ENCODE measurements at regions not wholly inside any gene's neighbourhood (a gene's known extent, or its start where the extent isn't known, plus 50 kb on each side); places are given as distances from the start of the nearest gene placed in this dataset.
A peak's percentile ranks its signal among the peaks of the same experiment; 100 is the strongest.

- Histone ChIP-seq H3K36me3 (ENCODE audit: insufficient read depth, low read length) (no peaks in the 10 kb centered on the region), H3K9me3 (ENCODE audit: low read depth, low read length) (no peaks in the 10 kb centered on the region), H3K4me3 (no peak overlapping the region), H3K9ac (ENCODE audit: insufficient read length) (no peak overlapping the region), H3K27ac (no peak overlapping the region)
- TF ChIP-seq POLR2AphosphoS5 (IDR thresholded peaks at IDR 0.05; ENCODE audit: borderline replicate concordance, low read depth, low read length) (no peak), FOXP2 (optimal IDR thresholded peaks at IDR 0.05; ENCODE audit: control extremely low read depth, extremely low read length, insufficient read depth) (no peak), EZH2 (IDR thresholded peaks at IDR 0.05) (no peak)
- DNase-seq (ENCODE audit: low read depth, low spot score) = no peak
These were observed 543.0 kb upstream of the TNP1 start for GRCh38 chr2:217402761-217403383.

DNA sequence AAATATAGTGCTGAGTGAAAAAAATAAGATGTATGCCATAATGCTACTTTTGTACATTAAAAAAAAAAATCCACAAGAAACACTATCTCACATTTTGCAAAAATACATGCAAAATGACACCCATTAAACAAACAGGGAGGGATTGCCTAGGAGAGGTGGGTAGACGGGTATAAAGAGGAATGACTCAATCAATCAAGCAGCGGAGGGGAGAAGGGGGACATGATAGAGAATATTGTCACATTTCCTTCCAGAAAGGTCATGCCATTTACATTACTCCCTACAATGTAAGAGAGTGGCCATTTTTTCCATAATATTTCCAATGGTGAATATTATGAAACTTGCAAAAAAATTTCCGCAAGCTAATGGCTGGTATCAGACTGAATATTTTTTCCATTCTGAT, 542.3 kb upstream of the TNP1 start:
- H3K9ac ChIP-seq (ENCODE audit: insufficient read length) = no peak overlapping the region
- no peak for TF ChIP-seq POLR2AphosphoS5 (IDR thresholded peaks at IDR 0.05; ENCODE audit: borderline replicate concordance, low read depth, low read length)
- no peak for TF ChIP-seq FOXP2 (optimal IDR thresholded peaks at IDR 0.05; ENCODE audit: control extremely low read depth, extremely low read length, insufficient read depth)
- no peak for TF ChIP-seq EZH2 (IDR thresholded peaks at IDR 0.05)

GRCh38 chr2:217399291-217399690, 539.4 kb upstream of the TNP1 start:
- H3K27ac ChIP-seq = no peak overlapping the region
- no peaks in the 10 kb centered on the region for H3K36me3 ChIP-seq (ENCODE audit: insufficient read depth, low read length)
- no peak overlapping the region for H3K9ac ChIP-seq (ENCODE audit: insufficient read length)
- TF ChIP-seq POLR2AphosphoS5 (IDR thresholded peaks at IDR 0.05; ENCODE audit: borderline replicate concordance, low read depth, low read length) (no peak), FOXP2 (optimal IDR thresholded peaks at IDR 0.05; ENCODE audit: control extremely low read depth, extremely low read length, insufficient read depth) (no peak), EZH2 (IDR thresholded peaks at IDR 0.05) (no peak)
- DNase-seq (ENCODE audit: low read depth, low spot score) = no peak
- no peak overlapping the region for H3K4me3 ChIP-seq
- H3K9me3 ChIP-seq (ENCODE audit: low read depth, low read length) = no peaks in the 10 kb centered on the region

More for the DNA sequence above, 542.3 kb upstream of the TNP1 start:
- no peak overlapping the region for H3K27ac ChIP-seq
- DNase-seq (ENCODE audit: low read depth, low spot score) = no peak
- no peaks in the 10 kb centered on the region for H3K9me3 ChIP-seq (ENCODE audit: low read depth, low read length)
- H3K4me3 ChIP-seq = no peak overlapping the region
- H3K36me3 ChIP-seq (ENCODE audit: insufficient read depth, low read length) = no peaks in the 10 kb centered on the region

DNA sequence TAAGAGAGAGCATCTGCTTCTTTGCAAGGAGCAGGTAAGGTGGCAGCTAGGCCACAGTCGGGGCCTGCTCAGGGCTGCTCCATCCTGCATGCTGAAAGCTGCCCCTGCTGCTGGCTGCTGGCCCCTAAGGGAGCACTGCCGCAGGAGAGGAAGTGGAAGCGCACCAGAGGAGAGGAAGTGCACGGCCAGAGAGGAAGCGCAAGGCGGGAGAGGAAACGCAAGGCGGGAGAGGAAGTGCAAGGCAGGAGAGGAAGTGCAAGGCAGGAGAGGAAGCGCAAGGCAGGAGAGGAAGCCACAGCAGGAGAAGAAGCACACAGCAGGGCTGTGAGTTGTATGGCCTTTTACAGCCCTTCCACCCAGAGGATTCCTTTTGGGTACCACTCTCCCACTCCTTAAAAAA, 539.0 kb upstream of the TNP1 start:
- TF ChIP-seq POLR2AphosphoS5 (IDR thresholded peaks at IDR 0.05; ENCODE audit: borderline replicate concordance, low read depth, low read length) (no peak), EZH2 (IDR thresholded peaks at IDR 0.05) (no peak), FOXP2 (optimal IDR thresholded peaks at IDR 0.05; ENCODE audit: control extremely low read depth, extremely low read length, insufficient read depth) (no peak)
- no peak for DNase-seq (ENCODE audit: low read depth, low spot score)
- Histone ChIP-seq H3K4me3 (no peak overlapping the region), H3K9ac (ENCODE audit: insufficient read length) (no peak overlapping the region), H3K9me3 (ENCODE audit: low read depth, low read length) (no peaks in the 10 kb centered on the region), H3K36me3 (ENCODE audit: insufficient read depth, low read length) (no peaks in the 10 kb centered on the region), H3K27ac (no peak overlapping the region)

DNA sequence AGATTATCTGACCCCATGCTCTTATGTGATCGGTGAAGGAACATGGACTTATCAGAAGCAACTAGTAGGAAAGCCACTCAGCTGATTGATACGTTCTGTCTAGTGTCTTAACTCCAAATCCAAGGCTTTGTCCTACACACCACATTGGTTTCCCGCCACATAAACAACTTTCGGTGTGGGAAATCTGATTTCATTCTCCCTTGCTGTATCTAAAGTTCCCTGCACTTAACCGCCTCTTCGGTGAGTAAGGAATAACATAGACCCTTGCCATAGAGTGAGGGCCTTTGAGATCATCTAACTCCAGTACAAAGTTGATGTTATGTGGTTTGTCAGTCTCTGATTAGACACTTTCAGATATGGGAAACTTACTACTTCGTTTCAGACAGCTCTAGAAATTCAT, 538.2 kb upstream of the TNP1 start:
- H3K4me3 ChIP-seq = no peak overlapping the region
- H3K36me3 ChIP-seq (ENCODE audit: insufficient read depth, low read length) = no peaks in the 10 kb centered on the region
- H3K9ac ChIP-seq (ENCODE audit: insufficient read length) = no peak overlapping the region
- no peak for DNase-seq (ENCODE audit: low read depth, low spot score)
- H3K27ac ChIP-seq = no peak overlapping the region
- no peaks in the 10 kb centered on the region for H3K9me3 ChIP-seq (ENCODE audit: low read depth, low read length)
- no peak for TF ChIP-seq EZH2 (IDR thresholded peaks at IDR 0.05)
- TF ChIP-seq POLR2AphosphoS5 (IDR thresholded peaks at IDR 0.05; ENCODE audit: borderline replicate concordance, low read depth, low read length) = no peak
- no peak for TF ChIP-seq FOXP2 (optimal IDR thresholded peaks at IDR 0.05; ENCODE audit: control extremely low read depth, extremely low read length, insufficient read depth)

GRCh38 chr2:217396586-217396985, 536.7 kb upstream of the TNP1 start:
- no peak overlapping the region for H3K27ac ChIP-seq
- no peak overlapping the region for H3K4me3 ChIP-seq
- no peak overlapping the region for H3K9ac ChIP-seq (ENCODE audit: insufficient read length)
- no peaks in the 10 kb centered on the region for H3K9me3 ChIP-seq (ENCODE audit: low read depth, low read length)
- no peak for TF ChIP-seq EZH2 (IDR thresholded peaks at IDR 0.05)
- no peak for TF ChIP-seq POLR2AphosphoS5 (IDR thresholded peaks at IDR 0.05; ENCODE audit: borderline replicate concordance, low read depth, low read length)
- no peak for TF ChIP-seq FOXP2 (optimal IDR thresholded peaks at IDR 0.05; ENCODE audit: control extremely low read depth, extremely low read length, insufficient read depth)
- DNase-seq (ENCODE audit: low read depth, low spot score) = no peak
- no peaks in the 10 kb centered on the region for H3K36me3 ChIP-seq (ENCODE audit: insufficient read depth, low read length)

DNA sequence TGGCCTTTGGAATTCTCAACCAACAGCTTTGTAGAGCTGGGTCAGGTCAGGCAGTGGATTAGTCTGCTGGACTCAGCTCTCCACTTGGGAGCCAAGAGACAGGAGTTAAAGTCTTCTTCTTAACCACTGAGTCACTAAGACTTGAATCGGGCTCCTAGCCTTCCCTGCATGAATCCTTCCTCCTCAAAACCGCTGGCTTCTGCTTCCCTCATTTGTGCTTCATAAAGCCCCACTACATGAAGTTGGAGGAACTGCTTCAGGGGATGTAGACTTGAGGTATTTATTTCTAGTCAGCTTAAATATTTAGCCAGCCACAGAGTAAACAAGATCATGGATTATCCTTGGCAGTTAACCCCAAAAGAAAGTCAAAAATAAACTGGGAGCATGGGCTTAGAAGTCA, 536.3 kb upstream of the TNP1 start:
- peak; percentile 16 for DNase-seq (ENCODE audit: low read depth, low spot score)
- H3K9ac ChIP-seq (ENCODE audit: insufficient read length) = no peak overlapping the region
- no peaks in the 10 kb centered on the region for H3K36me3 ChIP-seq (ENCODE audit: insufficient read depth, low read length)
- no peaks in the 10 kb centered on the region for H3K9me3 ChIP-seq (ENCODE audit: low read depth, low read length)
- no peak overlapping the region for H3K4me3 ChIP-seq
- H3K27ac ChIP-seq = no peak overlapping the region
- no peak for TF ChIP-seq FOXP2 (optimal IDR thresholded peaks at IDR 0.05; ENCODE audit: control extremely low read depth, extremely low read length, insufficient read depth)
- no peak for TF ChIP-seq EZH2 (IDR thresholded peaks at IDR 0.05)
- TF ChIP-seq POLR2AphosphoS5 (IDR thresholded peaks at IDR 0.05; ENCODE audit: borderline replicate concordance, low read depth, low read length) = no peak

DNA sequence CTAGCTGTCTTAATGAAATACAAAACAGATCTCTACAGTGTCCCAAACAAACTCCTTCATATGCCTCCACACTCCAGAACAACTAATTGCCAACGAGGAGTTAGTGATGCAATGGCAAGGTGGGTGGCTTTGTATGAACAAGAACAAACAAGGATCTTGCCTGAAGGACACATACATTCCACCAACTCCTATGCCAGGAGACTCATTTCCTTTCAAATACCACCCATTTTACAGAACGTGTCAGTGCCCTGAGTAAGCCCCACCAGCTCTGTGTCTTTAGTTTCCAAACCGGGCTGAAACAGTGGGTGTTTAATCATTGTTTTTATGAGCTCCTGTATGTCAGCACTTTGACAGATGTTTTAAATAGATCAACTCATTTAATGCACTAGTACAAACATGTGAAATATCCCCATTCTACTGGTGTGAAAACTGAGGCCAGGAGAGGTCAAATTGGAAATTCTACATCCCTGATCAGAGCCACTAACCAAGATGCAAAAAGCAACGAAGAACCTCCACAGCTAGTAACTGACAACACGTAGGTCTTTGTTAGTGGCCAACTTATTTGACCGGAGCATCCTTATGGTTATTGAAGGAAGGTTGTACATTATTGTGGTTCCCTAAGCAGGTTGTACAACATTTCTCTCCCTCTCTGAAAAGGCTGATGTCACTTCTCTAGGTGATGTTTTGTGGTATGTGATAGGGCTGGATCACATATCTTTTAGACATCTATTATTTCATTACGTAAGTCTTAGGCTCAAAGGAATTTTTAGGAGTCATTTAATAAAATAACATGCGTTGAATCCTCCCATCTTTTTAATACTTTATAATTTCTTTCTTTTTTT, 534.9 kb upstream of the TNP1 start:
- no peak overlapping the region for H3K4me3 ChIP-seq
- H3K9ac ChIP-seq (ENCODE audit: insufficient read length) = no peak overlapping the region
- no peaks in the 10 kb centered on the region for H3K36me3 ChIP-seq (ENCODE audit: insufficient read depth, low read length)
- TF ChIP-seq POLR2AphosphoS5 (IDR thresholded peaks at IDR 0.05; ENCODE audit: borderline replicate concordance, low read depth, low read length) (no peak), FOXP2 (optimal IDR thresholded peaks at IDR 0.05; ENCODE audit: control extremely low read depth, extremely low read length, insufficient read depth) (no peak), EZH2 (IDR thresholded peaks at IDR 0.05) (no peak)
- no peaks in the 10 kb centered on the region for H3K9me3 ChIP-seq (ENCODE audit: low read depth, low read length)
- H3K27ac ChIP-seq = no peak overlapping the region
- no peak for DNase-seq (ENCODE audit: low read depth, low spot score)

All from SK-N-MC (cell line).